Endodermal cell (in vitro differentiated cells): ENCODE measurements at regions not wholly inside any gene's neighbourhood (a gene's known extent, or its start where the extent isn't known, plus 50 kb on each side); places are given as distances from the start of the nearest gene placed in this dataset.

ENCODE experiments used
- DNase-seq: peaks from one replicate; pipeline ENCODE4 v3.0.0-alpha.2; 2017
- H3K27ac ChIP-seq: 2 replicates; pipeline ENCODE4 v1.5.1; 2013; ENCODE audit warnings: mild to moderate bottlenecking, low read depth, low read length, moderate library complexity
- H3K27me3 ChIP-seq: 2 replicates; pipeline ENCODE4 v1.6.1; 2013; ENCODE audit warnings: mild to moderate bottlenecking, low read length, moderate library complexity; ENCODE audit not compliant: insufficient read depth, control insufficient read depth, poor library complexity, severe bottlenecking
- H3K36me3 ChIP-seq: 2 replicates; pipeline ENCODE4 v1.7.0; 2013; ENCODE audit warnings: mild to moderate bottlenecking, low read length, moderate library complexity; ENCODE audit not compliant: control insufficient read depth, insufficient read depth
- H3K4me1 ChIP-seq: one replicate; pipeline ENCODE4 v1.7.0; 2013; ENCODE audit warnings: low read length; ENCODE audit not compliant: control insufficient read depth, insufficient read depth
- H3K4me3 ChIP-seq: 2 replicates; pipeline ENCODE4 v1.5.1; 2013; ENCODE audit warnings: mild to moderate bottlenecking, low read length, moderate library complexity
- H3K9ac ChIP-seq: 2 replicates; pipeline ENCODE4 v1.6.1; 2013; ENCODE audit warnings: mild to moderate bottlenecking, low read length, moderate library complexity; ENCODE audit not compliant: poor library complexity, severe bottlenecking; ENCODE audit errors: extremely low read depth
- H3K9me3 ChIP-seq: 2 replicates; pipeline ENCODE4 v1.6.1; 2013; ENCODE audit warnings: mild to moderate bottlenecking, low read length, moderate library complexity; ENCODE audit not compliant: control insufficient read depth
- H3K27ac Mint-ChIP-seq: 2 replicates; pipeline ENCODE4 v1.8.0; 2020; ENCODE audit warnings: mixed read lengths
- H3K27me3 Mint-ChIP-seq: 2 replicates; pipeline ENCODE4 v1.8.0; 2021; ENCODE audit warnings: mild to moderate bottlenecking, mixed read lengths; ENCODE audit not compliant: insufficient read depth
- H3K36me3 Mint-ChIP-seq: 2 replicates; pipeline ENCODE4 v1.8.0; 2020; ENCODE audit warnings: low read depth, mixed read lengths
- H3K4me1 Mint-ChIP-seq: 2 replicates; pipeline ENCODE4 v1.8.0; 2020; ENCODE audit warnings: mixed read lengths
- H3K4me3 Mint-ChIP-seq: 2 replicates; pipeline ENCODE4 v1.8.0; 2020; ENCODE audit warnings: mild to moderate bottlenecking, moderate library complexity, mixed read lengths
- H3K9me3 Mint-ChIP-seq: 2 replicates; pipeline ENCODE4 v1.8.0; 2020; ENCODE audit warnings: mild to moderate bottlenecking, mixed read lengths
- WGBS, 2 experiments: methylation state at CpG; one replicate each; pipeline versions ENCODE4 v1.1.5 to v1.1.7; 2013; ENCODE audit warnings: missing lambda C conversion rate in 2 of 2, mixed read lengths in 1 of 2; ENCODE audit not compliant: insufficient coverage in 1 of 2, insufficient read length in 1 of 2; 5-methylcytosine and 5-hydroxymethylcytosine counted together
- TF ChIP-seq, protein P1 (sequence below): fragments of 200-600 bp; sonication (generic); conservative IDR thresholded peaks from 2 replicates; pipeline ENCODE4 v1.5.0; 2021; ENCODE audit warnings: antibody characterized with exemption, mild to moderate bottlenecking

DNA sequence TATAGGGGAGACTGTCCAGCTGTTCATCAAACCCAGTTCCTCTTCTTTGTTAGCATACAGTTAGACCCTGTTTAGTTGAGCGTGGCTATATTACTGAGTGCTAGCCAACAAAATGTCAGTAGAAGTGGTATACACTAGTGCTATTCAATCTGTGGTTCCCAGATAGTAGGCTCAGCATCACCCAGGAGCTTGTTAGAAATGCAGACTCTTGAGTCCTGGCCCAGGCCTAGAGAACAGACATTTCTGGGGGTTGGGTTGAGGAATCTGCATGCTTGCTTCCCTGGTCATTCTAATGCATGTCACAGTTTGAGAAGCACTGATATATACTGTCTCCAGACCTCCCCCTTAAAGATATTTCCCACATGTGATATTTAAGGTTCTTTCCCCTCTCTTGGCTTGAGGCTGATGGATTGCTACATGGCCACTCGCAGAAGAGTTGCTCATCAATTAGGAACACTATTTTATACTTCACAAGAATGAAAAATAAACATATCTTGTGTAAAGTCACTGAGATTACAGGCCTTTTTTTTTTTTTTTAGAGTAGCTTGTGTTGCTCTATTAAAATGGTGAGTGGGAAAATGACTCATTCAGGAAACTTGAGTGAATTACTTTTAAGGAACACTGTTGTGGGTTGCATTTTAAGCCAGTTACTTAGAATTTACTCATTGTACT lies 289.0 kb downstream of the STIM2 start:
- H3K27ac Mint-ChIP-seq: no peak overlapping the region
- H3K4me1 Mint-ChIP-seq: peaks cover 10% of the 10 kb centered on the region
- peaks cover 6% of the 10 kb centered on the region for H3K9me3 ChIP-seq
- DNase-seq: no peak
- H3K36me3 ChIP-seq: no peaks in the 10 kb centered on the region
- no peaks in the 10 kb centered on the region for H3K27me3 ChIP-seq
- no peak overlapping the region for H3K27ac ChIP-seq
- H3K9me3 Mint-ChIP-seq: peaks cover 3% of the 10 kb centered on the region
- no peaks in the 10 kb centered on the region for H3K27me3 Mint-ChIP-seq
- H3K9ac ChIP-seq: no peak overlapping the region
- WGBS, 2 experiments: 97 to 100% methylated on average over 1 to 2 of the region's 2 CpGs
- TF ChIP-seq, protein P1, sequence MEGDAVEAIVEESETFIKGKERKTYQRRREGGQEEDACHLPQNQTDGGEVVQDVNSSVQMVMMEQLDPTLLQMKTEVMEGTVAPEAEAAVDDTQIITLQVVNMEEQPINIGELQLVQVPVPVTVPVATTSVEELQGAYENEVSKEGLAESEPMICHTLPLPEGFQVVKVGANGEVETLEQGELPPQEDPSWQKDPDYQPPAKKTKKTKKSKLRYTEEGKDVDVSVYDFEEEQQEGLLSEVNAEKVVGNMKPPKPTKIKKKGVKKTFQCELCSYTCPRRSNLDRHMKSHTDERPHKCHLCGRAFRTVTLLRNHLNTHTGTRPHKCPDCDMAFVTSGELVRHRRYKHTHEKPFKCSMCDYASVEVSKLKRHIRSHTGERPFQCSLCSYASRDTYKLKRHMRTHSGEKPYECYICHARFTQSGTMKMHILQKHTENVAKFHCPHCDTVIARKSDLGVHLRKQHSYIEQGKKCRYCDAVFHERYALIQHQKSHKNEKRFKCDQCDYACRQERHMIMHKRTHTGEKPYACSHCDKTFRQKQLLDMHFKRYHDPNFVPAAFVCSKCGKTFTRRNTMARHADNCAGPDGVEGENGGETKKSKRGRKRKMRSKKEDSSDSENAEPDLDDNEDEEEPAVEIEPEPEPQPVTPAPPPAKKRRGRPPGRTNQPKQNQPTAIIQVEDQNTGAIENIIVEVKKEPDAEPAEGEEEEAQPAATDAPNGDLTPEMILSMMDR: no peak
- no peaks in the 10 kb centered on the region for H3K36me3 Mint-ChIP-seq
- no peak overlapping the region for H3K4me3 ChIP-seq
- no peak overlapping the region for H3K4me3 Mint-ChIP-seq
- H3K4me1 ChIP-seq: no peaks in the 10 kb centered on the region

DNA sequence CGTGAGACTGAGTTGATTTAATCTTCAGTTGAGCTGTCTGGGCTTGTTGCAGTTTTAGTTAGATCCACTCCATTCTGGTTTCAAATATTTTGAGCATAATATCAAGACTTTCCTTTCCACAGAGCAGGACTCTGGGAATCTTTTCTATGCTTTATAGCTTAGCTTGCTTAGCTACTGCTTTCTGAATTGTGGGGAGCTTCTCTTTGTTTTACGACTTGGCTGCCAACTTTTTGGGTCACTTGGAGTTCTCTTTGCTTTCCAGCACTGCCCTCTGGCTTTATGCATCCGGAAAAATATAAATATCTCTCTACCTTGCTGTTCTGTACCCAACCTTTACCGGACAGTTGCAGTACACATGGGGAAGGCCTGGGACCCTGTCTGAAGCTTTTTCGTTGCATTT lies 292.1 kb downstream of the STIM2 start:
- TF ChIP-seq, protein P1: no peak
- H3K9me3 Mint-ChIP-seq: no peaks in the 10 kb centered on the region
- DNase-seq: no peak

DNA sequence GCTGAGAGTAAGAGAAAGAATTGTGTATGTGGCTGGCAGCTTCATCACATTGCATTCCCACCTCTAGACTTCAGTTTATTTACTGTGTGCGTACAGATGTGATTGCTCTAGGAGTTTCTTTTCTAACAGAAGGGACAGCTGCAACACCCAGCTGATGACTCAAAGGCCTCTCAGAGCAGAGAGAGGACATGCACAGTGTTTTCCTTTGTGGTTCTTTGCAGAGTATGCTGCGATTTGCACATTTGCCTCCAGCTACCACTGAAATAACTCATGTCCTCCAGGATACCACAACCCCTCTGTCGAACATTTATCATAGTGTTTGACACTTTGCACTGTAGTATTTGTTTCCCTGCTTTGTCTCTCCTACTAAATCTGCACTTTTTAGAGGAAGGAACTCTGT lies 294.1 kb downstream of the STIM2 start:
- WGBS, 2 experiments: 78 to 88% methylated on average over 2 to 3 of the region's 3 CpGs
- Mint-ChIP-seq H3K27ac (no peak overlapping the region), H3K36me3 (no peaks in the 10 kb centered on the region), H3K4me3 (no peak overlapping the region), H3K27me3 (no peaks in the 10 kb centered on the region), H3K4me1 (peaks cover 11% of the 10 kb centered on the region), H3K9me3 (no peaks in the 10 kb centered on the region)
- H3K4me3 ChIP-seq: no peak overlapping the region
- H3K27ac ChIP-seq: peak overlapping the region; percentile 27
- H3K4me1 ChIP-seq: no peaks in the 10 kb centered on the region
- no peaks in the 10 kb centered on the region for H3K27me3 ChIP-seq
- no peak for DNase-seq
- no peaks in the 10 kb centered on the region for H3K9me3 ChIP-seq
- H3K9ac ChIP-seq: no peak overlapping the region
- TF ChIP-seq, protein P1: no peak
- no peaks in the 10 kb centered on the region for H3K36me3 ChIP-seq

More for the DNA sequence above, 292.1 kb downstream of the STIM2 start:
- H3K27ac Mint-ChIP-seq: no peak overlapping the region
- no peak overlapping the region for H3K4me3 ChIP-seq
- no peaks in the 10 kb centered on the region for H3K36me3 ChIP-seq
- H3K9ac ChIP-seq: no peak overlapping the region
- H3K4me1 Mint-ChIP-seq: peaks cover 11% of the 10 kb centered on the region
- 92 to 98% methylated on average over 5 of the region's 5 CpGs for WGBS, 2 experiments
- no peaks in the 10 kb centered on the region for H3K36me3 Mint-ChIP-seq
- H3K4me1 ChIP-seq: no peaks in the 10 kb centered on the region
- H3K27ac ChIP-seq: no peak overlapping the region
- H3K27me3 ChIP-seq: no peaks in the 10 kb centered on the region
- peaks cover under 1% of the 10 kb centered on the region for H3K9me3 ChIP-seq
- H3K4me3 Mint-ChIP-seq: no peak overlapping the region
- H3K27me3 Mint-ChIP-seq: no peaks in the 10 kb centered on the region
